KBM-7 (cell line): ENCODE measurements at regions not wholly inside any gene's neighbourhood (a gene's known extent, or its start where the extent isn't known, plus 50 kb on each side); places are given as distances from the start of the nearest gene placed in this dataset.

Experiments used
- DNase-seq: peaks from one replicate; pipeline ENCODE4 v3.0.0-alpha.2; 2015
- in situ Hi-C: fragments of 300-500 bp; cut with MboI; formaldehyde crosslinking; loops from 2 replicates; pipeline ENCODE4 v1.14.3; 2020; ENCODE audit warnings: low sequenced_read_pairs, low pct_unique_long_range_greater_than_20kb, mixed read lengths

- no peak for DNase-seq
- in situ Hi-C loops, result no loop called here
These were observed 1297.3 kb downstream of the AACS start for GRCh38 chr12:126362493-126362892.

GRCh38 chr12:126362964-126363363 is 1297.7 kb downstream of the AACS start:
- no peak for DNase-seq
- in situ Hi-C loops, result no loop called here

GRCh38 chr12:126369487-126370463 is 1304.5 kb downstream of the AACS start:
- in situ Hi-C loops, result no loop called here
- DNase-seq, result no peak

GRCh38 chr12:126383506-126383905 is 1318.3 kb downstream of the AACS start:
- in situ Hi-C loops, result no loop called here

GRCh38 chr12:126384026-126384564 is 1318.9 kb downstream of the AACS start:
- DNase-seq, result no peak
- in situ Hi-C loops, result no loop called here

More at GRCh38 chr12:126383506-126383905, 1318.3 kb downstream of the AACS start:
- no peak for DNase-seq

GRCh38 chr12:126385785-126386184 is 1320.5 kb downstream of the AACS start:
- in situ Hi-C loops, result no loop called here
- DNase-seq, result no peak

GRCh38 chr12:126389220-126389841 is 1324.1 kb downstream of the AACS start:
- DNase-seq, result no peak
- in situ Hi-C loops, result no loop called here

GRCh38 chr12:126389961-126390360 is 1324.7 kb downstream of the AACS start:
- DNase-seq, result no peak
- in situ Hi-C loops, result no loop called here

GRCh38 chr12:126390969-126391566 is 1325.8 kb downstream of the AACS start:
- in situ Hi-C loops, result no loop called here
- DNase-seq, result no peak

GRCh38 chr12:126396536-126396935 is 1331.3 kb downstream of the AACS start:
- DNase-seq, result no peak
- in situ Hi-C loops, result no loop called here

GRCh38 chr12:126397071-126397581 is 1331.9 kb downstream of the AACS start:
- in situ Hi-C loops, result no loop called here
- DNase-seq, result no peak

- in situ Hi-C loops, result no loop called here
- DNase-seq, result no peak
These were observed 1332.4 kb downstream of the AACS start for GRCh38 chr12:126397660-126398059.

- no peak for DNase-seq
- in situ Hi-C loops, result no loop called here
These were observed 1335.6 kb downstream of the AACS start for GRCh38 chr12:126400831-126401230.

- in situ Hi-C loops, result no loop called here
- no peak for DNase-seq
These were observed 1339.2 kb downstream of the AACS start for GRCh38 chr12:126404293-126404881.

GRCh38 chr12:126418400-126418799 is 1353.2 kb downstream of the AACS start:
- in situ Hi-C loops, result no loop called here
- no peak for DNase-seq

- no peak for DNase-seq
- in situ Hi-C loops, result no loop called here
These were observed 1353.9 kb downstream of the AACS start for GRCh38 chr12:126419131-126419530.

- DNase-seq, result no peak
- in situ Hi-C loops, result no loop called here
These were observed 1359.5 kb downstream of the AACS start for GRCh38 chr12:126424696-126425095.

GRCh38 chr12:126425264-126425663 is 1360.0 kb downstream of the AACS start:
- DNase-seq, result no peak
- in situ Hi-C loops, result no loop called here

- in situ Hi-C loops, result no loop called here
- DNase-seq, result no peak
These were observed 1363.5 kb downstream of the AACS start for GRCh38 chr12:126428769-126429168.
